ENCODE measurements at regions not wholly inside any gene's neighbourhood (a gene's known extent, or its start where the extent isn't known, plus 50 kb on each side); places are given as distances from the start of the nearest gene placed in this dataset.

DNA sequence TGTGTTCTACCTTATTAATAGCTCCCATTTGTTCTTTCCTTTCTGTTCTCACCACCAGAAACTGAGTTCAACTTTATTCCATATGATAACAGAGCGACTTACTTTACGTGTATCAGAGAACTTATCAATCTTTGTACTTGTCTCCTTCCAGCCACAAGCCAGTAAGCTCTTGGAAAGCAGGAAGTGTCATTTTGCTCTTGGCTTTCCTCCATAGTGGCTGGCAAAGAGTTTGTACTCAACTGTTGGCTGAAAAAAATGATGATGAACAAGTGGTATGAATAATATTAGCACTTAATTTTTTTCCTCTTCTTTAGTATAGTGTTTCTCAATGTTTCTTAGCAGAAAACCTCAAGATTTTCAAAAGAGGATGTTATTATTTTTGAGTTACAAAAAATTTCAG, 182.4 kb upstream of the TOM1L1 start:
- TF ChIP-seq YY1 (IDR thresholded peaks at IDR 0.05; ENCODE audit: low read depth, low read length) (no peak), TEAD4 (IDR thresholded peaks at IDR 0.05; ENCODE audit: low read depth, low read length) (no peak), JUND (IDR thresholded peaks at IDR 0.05; ENCODE audit: low read length) (no peak), BRCA1 (IDR thresholded peaks at IDR 0.05; ENCODE audit: low read depth, low read length) (no peak), EP300 (IDR thresholded peaks at IDR 0.05; ENCODE audit: borderline replicate concordance in 1 of 2, low read depth in 2 of 2, low read length in 2 of 2) (no peak), SUZ12 (IDR thresholded peaks at IDR 0.05; ENCODE audit: low read length) (no peak), POLR2AphosphoS5 (IDR thresholded peaks at IDR 0.05; ENCODE audit: low read depth, low read length) (no peak)
- TF ChIP-seq, protein P1, sequence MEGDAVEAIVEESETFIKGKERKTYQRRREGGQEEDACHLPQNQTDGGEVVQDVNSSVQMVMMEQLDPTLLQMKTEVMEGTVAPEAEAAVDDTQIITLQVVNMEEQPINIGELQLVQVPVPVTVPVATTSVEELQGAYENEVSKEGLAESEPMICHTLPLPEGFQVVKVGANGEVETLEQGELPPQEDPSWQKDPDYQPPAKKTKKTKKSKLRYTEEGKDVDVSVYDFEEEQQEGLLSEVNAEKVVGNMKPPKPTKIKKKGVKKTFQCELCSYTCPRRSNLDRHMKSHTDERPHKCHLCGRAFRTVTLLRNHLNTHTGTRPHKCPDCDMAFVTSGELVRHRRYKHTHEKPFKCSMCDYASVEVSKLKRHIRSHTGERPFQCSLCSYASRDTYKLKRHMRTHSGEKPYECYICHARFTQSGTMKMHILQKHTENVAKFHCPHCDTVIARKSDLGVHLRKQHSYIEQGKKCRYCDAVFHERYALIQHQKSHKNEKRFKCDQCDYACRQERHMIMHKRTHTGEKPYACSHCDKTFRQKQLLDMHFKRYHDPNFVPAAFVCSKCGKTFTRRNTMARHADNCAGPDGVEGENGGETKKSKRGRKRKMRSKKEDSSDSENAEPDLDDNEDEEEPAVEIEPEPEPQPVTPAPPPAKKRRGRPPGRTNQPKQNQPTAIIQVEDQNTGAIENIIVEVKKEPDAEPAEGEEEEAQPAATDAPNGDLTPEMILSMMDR (IDR thresholded peaks at IDR 0.05; ENCODE audit: control extremely low read depth in 1 of 3, insufficient read depth in 1 of 3, low read depth in 1 of 3, low read length in 3 of 3): no peak
